Stimulated activated CD4-positive, alpha-beta T cell treated with anti-CD3 and anti-CD28 coated beads, Interleukin-15, amount 100 ng/mL, for 1 hour (primary cell): ENCODE measurements at regions not wholly inside any gene's neighbourhood (a gene's known extent, or its start where the extent isn't known, plus 50 kb on each side); places are given as distances from the start of the nearest gene placed in this dataset.

Source experiments
- DNase-seq, 2 donors: peaks; one replicate each; pipeline ENCODE4 v3.0.0-alpha.2; 2020; ENCODE audit warnings: low read depth in 1 of 2, low spot score in 1 of 2

DNA sequence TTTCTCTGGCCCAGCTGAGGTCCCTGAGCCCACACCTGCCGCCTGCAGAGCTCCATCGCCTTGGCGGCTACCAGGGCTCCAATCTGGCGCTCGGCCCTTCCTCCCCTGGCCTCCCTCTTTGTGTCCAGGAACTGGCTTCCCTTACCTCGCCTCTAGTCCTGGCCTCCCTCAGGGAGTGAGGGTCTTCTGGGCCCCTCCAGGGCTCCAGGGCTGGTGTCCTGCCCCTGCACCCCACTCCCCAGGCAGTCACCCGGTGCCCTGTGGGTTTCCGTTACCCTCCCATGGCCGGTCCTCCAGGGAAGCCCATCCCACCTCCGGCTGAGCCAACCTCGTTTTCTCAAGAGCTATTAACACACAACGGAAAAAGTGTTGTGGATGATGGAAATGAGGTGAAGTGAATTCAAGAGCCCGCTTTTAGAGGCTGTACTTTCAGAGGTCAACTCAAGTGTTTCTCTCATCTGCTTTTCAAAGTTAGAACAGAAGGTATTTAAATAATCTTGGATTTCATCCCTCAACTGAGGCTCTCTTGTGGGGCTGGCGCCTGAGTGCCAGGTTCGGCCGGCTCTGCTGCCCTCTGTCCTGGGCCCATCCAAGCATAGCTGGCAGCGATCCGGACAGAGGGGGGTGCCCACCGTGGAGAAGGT, 131.9 kb downstream of the ASB1 start:
- DNase-seq, result no peak

- DNase-seq, result no peak
Observed at GRCh38 chr2:238560234-238560633, 133.5 kb downstream of the ASB1 start.

GRCh38 chr2:238561230-238561629, 134.5 kb downstream of the ASB1 start:
- DNase-seq, result no peak

DNA sequence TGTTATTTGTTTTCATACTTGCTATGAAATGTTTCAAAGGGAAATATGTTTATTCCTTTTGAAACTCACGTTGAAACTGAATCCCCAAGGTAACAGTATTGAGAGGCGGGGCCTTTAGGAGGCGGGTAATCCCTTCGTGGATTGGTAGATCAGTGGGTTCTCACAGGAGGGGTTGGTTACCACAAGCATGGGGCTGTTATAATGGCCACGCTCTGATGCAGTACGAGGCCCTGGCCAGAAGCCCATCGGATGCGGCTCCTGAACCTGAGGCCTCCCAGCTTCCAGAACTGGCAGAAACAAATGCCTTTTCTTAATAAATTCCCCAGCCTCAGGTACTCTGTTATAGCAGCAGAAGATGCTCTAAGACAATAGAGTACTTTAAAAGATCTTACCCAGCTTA, 135.7 kb downstream of the ASB1 start:
- no peak for DNase-seq

DNA sequence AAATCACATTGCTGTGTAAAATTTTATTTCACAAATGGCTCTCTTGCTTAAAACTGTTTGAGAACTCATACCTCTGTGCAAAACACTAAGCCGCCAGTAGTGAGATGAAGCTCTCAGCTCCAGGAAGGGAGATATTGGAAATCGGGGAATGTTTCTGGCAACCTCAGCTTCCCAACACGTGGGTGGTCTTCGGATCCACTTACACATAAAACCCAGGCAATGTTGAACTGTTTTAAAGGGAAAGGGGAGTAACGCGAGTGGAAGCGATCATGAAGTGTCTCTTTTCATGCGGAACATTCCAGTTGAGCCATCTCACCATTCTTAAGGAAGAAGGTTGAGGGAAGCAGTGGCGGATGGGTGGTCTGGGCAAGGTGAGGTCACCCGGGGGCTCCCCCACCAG, 136.8 kb downstream of the ASB1 start:
- DNase-seq, result no peak

DNA sequence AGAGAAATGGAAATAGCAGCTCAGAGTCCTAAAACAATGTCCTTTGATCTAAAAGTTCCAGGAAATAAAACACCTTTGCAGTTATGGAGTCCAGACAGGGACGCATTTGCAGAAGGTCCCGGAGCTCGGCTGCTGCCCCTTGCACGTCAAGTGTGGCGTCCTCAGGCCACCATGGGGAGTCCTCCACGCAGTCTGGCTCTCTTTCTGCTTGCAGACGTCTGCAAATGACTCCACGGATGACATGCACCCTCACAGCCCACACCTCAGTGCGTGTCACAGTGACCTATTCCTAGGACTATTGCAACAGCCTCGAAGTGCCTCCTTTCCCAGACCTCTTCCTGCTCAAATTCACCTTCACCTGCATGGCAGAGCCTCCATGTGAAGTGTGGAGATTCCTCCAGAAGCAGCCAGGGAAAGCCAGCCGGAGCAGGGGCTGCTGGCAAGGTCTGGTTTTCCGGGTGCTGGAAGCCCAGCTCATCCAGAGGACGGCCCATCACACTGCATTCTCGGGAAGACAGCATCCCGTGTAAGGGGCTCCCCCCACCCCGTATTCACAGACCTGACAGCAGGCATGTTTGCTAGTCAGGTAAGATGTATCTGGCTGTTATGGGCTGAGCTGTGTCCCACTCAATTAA, 137.7 kb downstream of the ASB1 start:
- no peak for DNase-seq

- no peak for DNase-seq
Observed at GRCh38 chr2:238565031-238565430, 138.3 kb downstream of the ASB1 start.

- DNase-seq, result no peak
Observed at GRCh38 chr2:238566001-238566645, 139.4 kb downstream of the ASB1 start.

DNA sequence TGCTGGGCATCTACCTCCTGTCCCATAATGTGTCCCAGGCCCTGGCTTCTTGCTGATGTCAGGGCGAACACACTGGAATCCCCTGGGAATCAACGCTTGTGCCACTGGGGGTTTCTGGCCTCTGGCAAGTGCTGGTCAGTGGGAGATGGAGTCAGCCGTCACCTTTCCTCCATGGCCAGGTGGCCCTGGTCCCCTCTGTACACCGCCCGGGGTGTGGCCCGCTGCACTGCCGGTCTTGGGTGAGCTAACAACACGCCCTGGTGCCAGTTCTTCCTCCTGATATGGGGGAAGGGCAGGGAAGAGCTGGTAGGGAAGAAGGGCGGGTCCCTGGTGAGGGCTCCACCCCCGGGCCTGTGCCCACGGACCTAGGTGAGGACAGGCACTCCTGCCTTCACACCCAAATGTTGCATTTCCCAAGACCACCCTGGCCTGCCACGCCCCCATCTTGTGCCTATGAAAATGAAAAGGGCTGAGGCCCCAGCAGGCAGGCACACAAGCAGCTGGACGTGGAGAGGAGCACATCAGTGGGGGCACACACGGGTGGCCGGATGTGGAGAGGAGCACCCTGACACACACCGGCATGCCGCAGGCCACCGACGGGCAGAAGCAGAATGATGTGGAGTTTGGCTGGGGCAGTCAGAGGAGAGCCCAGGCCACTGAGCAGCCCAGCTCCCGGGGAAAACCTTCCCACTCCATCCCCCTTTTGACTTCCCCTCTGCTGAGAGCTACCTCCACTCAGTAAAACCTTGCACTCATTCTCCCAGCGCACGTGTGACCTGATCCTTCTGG, 140.5 kb downstream of the ASB1 start:
- no peak for DNase-seq

DNA sequence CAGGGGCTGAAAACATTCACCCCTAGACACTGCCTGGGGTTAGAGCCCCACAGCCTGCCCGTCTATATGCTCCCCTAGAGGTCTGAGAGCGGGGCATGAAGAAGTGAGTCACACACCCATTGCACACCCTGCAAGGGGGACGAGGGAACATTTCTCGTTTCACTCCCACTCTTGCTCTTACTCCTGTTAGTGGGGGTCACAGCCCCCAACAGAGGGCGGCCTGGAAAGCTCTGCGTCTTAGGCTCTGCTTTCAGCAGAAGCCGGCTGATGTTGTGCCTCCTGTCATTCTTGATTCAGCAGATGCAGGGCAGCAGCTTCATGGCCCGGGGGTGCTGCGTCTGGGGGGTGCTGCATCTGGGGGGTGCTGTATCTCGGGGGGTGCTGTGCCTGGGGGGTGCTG, 141.3 kb downstream of the ASB1 start:
- no peak for DNase-seq

- no peak for DNase-seq
Observed at GRCh38 chr2:238568455-238569440, 142.0 kb downstream of the ASB1 start.

DNA sequence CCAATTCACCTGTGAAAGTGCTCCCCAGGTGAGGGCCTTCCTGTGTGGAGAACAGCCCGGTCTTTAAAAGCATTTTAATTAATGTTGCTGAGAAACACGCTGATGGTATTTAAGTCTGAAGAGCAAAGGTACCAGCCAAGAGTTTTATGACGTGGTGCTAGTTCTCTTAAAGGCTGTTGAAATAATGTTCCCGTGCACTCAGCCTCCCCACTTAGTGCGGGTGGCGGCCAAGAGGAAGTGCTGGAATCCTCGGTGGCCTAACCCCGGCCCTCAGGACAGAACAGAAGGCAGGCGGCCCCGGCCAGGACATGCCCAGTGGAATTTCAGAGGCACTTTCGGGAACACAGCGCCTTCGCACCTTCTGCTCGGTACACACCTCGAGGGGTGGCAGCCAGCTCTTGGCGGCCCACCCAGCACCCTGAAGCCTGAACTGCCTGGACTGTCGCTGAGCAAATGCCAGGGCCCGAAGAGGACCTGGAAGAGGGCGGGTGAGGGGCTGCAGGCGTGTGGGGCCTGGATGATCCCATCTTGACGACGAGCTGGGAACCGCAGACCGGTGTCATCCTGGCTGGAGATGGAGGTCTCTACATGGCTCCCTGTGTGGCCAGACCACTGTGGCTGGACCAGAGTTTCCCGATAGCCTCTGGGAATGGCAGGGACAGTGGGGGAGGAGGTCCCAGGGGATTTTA, 142.9 kb downstream of the ASB1 start:
- no peak for DNase-seq

DNA sequence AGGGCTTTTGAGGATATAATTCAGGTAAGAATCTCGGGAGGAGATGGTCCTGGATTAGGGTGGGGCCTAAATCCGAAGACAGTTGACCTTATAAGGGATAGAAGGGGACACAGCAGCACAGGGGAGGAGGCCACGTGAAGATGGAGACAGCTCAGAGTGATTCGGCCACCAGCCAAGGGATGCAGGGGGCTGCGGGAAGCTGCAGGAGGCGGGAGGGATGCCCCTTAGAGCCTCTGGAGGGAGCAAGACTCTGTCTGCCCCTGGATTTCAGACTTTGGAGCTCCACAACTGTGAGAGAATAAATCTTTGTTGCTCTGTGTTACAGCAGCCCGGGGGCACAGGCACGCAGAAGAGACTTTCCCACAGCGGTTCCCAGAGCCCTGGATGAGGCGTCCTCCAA, 143.7 kb downstream of the ASB1 start:
- no peak for DNase-seq

GRCh38 chr2:238570926-238571325, 144.2 kb downstream of the ASB1 start:
- no peak for DNase-seq

DNA sequence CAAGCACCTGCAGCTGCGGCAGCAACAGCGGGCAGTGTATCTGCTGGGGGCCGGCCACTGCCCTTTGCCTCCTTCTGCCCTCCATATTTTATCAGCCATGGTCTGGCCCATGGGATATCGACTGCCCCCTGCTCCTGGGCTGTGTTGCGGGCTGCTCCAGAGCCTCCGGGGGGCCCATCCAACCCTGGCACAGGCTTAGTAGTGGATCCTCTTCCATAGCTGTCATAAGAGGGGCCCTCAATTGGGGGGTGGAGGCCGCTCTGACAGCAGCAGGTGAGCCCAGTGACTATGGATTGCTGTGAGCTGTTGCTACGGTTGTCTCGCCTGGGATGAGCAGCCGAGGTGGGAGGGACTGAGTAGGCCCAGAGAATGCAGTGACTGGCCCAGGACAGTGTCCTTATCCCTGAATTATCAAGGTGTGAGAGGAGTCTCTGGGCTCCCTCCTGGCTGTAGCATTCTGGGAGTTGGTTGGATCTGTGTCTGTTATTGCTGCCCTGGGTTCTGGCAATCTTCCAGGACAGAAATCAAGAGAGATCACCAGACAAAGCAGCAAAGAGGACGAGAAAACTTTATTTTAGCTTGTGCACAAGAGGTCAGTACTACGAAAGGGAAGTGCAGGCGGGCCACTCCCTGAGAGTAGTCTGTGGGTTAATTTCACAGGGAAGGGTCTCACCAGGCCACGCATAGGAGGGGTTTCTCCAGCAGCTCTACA, 145.1 kb downstream of the ASB1 start:
- no peak for DNase-seq

GRCh38 chr2:238573065-238573778, 146.5 kb downstream of the ASB1 start:
- no peak for DNase-seq

DNA sequence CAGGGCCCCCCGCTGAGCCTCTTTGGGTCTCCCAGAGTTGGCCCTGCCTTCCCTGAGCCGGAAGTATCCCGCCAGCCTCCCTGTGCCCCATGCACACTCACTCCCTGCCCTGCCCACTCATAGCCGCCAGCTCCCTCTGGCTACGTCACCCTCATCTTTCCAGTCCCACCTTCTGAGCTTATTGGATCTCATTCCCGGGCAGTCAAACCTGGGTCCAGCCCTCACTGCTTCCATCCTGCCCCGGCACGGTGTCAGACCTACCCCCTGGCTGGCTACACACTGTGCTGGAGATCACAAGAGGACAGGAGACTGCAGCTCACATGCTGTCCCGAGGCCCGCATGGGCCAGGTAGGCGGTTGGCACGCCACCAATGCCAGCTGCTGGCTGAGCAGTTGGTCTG, 147.2 kb downstream of the ASB1 start:
- no peak for DNase-seq

DNA sequence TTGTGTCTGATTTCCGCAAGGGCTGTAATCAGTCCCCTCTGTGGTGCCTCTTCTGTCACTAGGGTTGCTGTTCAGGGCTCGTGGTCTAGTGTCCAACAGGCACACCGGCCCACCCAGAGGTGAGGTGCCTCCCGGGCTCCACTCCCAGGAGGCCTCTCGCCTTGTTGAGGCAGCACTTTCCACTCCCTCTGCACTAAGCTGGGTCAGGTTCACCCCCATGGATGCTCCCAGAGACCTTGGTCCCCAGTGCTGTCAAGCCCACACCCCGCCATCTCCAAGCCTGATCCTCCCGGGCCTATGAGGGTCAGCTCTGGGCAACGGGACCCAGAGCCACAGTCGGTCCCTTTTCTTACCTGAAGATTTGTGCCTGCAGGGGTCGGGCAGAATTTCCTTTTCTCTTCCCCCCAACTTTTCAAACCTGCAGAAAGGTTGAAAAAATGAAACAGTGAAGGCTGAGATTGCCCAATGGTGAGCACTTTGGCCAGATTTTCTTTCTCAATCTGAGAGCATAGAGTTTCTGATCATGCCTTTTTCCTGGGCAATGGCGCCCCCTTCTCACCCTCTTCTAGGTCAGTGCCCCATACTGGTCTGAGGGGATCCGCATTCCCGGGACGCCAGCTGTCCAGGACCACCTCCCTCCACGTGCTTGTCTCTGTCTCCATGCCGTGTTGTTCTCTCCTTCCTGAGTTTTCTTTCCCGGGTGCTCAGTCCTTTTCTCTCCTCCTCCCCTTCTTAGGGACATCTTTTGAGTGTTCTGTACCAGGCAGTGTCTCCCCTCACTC, 148.0 kb downstream of the ASB1 start:
- DNase-seq, result no peak
